HG03135 (cell line): ENCODE measurements at regions not wholly inside any gene's neighbourhood (a gene's known extent, or its start where the extent isn't known, plus 50 kb on each side); places are given as distances from the start of the nearest gene placed in this dataset.

ENCODE experiments used
- ATAC-seq: cut with Tn5 transposase; IDR thresholded peaks from one replicate; pipeline ENCODE4 v1.9.1; 2021; ENCODE audit warnings: mild to moderate bottlenecking, moderate library complexity; ENCODE audit not compliant: unreplicated experiment

GRCh38 chr13:34401696-34402095 is 540.4 kb upstream of the NBEA start:
- no peak for ATAC-seq

GRCh38 chr13:34405410-34406181 is 536.5 kb upstream of the NBEA start:
- ATAC-seq: no peak

GRCh38 chr13:34408640-34409039 is 533.4 kb upstream of the NBEA start:
- no peak for ATAC-seq

- no peak for ATAC-seq
Measured at GRCh38 chr13:34409496-34410182, 532.4 kb upstream of the NBEA start.

- ATAC-seq: no peak
Measured at GRCh38 chr13:34410678-34411077, 531.4 kb upstream of the NBEA start.

- no peak for ATAC-seq
Measured at GRCh38 chr13:34411177-34411576, 530.9 kb upstream of the NBEA start.

GRCh38 chr13:34411894-34412293 is 530.2 kb upstream of the NBEA start:
- ATAC-seq: no peak

GRCh38 chr13:34412295-34412694 is 529.8 kb upstream of the NBEA start:
- ATAC-seq: no peak

- no peak for ATAC-seq
Measured at GRCh38 chr13:34412817-34413375, 529.2 kb upstream of the NBEA start.

- no peak for ATAC-seq
Measured at GRCh38 chr13:34413538-34414210, 528.4 kb upstream of the NBEA start.

- ATAC-seq: no peak
Measured at GRCh38 chr13:34414616-34415015, 527.5 kb upstream of the NBEA start.

GRCh38 chr13:34416971-34417380 is 525.1 kb upstream of the NBEA start:
- ATAC-seq: no peak

- ATAC-seq: no peak
Measured at GRCh38 chr13:34417896-34418295, 524.2 kb upstream of the NBEA start.

- ATAC-seq: no peak
Measured at GRCh38 chr13:34419025-34419424, 523.0 kb upstream of the NBEA start.

- ATAC-seq: no peak
Measured at GRCh38 chr13:34419755-34420154, 522.3 kb upstream of the NBEA start.

- ATAC-seq: no peak
Measured at GRCh38 chr13:34420702-34421346, 521.2 kb upstream of the NBEA start.

GRCh38 chr13:34421347-34421719 is 520.7 kb upstream of the NBEA start:
- ATAC-seq: no peak

GRCh38 chr13:34421858-34422475 is 520.1 kb upstream of the NBEA start:
- ATAC-seq: no peak

- ATAC-seq: no peak
Measured at GRCh38 chr13:34422956-34423355, 519.1 kb upstream of the NBEA start.

GRCh38 chr13:34425327-34425949 is 516.6 kb upstream of the NBEA start:
- ATAC-seq: no peak
